ENCODE measurements at regions not wholly inside any gene's neighbourhood (a gene's known extent, or its start where the extent isn't known, plus 50 kb on each side); places are given as distances from the start of the nearest gene placed in this dataset.

DNA sequence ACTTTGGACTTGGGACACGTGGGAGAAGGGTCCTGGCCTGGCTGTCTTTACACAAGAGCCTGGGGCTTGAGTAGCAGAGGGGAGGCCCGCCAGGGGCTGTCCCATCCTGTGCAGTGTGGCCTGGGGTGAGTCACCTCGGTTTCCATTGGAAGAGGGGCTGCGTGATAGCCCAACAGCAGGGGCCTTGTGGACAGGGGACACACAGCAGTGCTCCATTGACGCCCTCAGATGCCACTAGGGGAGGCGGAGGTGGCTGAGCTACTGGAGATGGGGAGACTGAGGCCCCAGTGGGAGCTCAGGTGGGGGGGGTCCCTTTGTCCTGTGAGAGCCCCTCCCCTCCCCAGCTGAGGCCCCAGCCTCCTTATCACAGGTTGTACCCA is 50.0 kb upstream of the RNU6ATAC start:
- DNase-seq (ENCODE audit: extremely low spot score): no peak
- Histone ChIP-seq H3K36me3 (ENCODE audit: insufficient read depth) (no peaks in the 10 kb centered on the region), H3K4me1 (ENCODE audit: insufficient read depth) (no peaks in the 10 kb centered on the region), H3K4me3 (ENCODE audit: low read depth, low read length) (no peak overlapping the region), H3K27ac (ENCODE audit: low read depth) (peak overlapping the region; percentile 88)
- 90% methylated on average over 6 of the region's 6 CpGs for WGBS

DNA sequence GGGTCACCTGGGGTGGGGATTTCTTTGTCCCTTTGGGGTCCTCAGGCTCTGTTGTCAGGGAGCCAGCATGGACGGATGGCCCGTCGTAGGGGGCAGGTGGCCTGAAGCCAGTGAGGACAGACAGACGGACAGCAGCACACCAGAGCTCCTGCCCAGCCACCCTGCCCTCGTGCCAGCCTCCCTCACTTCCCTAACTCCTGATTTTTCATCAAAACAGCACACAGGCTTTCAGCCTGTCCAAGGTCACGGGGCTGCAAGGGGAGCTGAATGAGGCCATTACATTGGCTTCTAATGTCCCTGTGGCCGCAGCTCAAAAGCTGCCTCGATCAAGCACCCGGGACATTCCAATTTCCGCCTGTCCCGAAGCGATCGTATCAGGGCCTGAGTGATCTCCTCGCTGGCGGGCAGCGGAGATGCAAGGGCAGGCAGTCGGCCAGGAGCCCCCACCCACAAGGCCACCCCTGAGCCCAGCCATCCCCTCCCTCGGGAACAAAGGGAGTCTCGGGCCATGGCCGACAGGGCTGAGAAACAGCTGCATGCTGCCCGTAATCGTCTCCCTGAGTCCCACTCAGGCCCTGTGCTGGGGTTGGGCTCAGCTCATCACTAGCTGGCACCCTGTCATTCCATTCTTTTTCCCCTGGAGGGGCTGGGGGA is 50.5 kb upstream of the RNU6ATAC start:
- no peak overlapping the region for H3K4me3 ChIP-seq (ENCODE audit: low read depth, low read length)
- no peaks in the 10 kb centered on the region for H3K4me1 ChIP-seq (ENCODE audit: insufficient read depth)
- H3K27ac ChIP-seq (ENCODE audit: low read depth): peak overlapping the region; percentile 88
- no peak for DNase-seq (ENCODE audit: extremely low spot score)
- no peaks in the 10 kb centered on the region for H3K36me3 ChIP-seq (ENCODE audit: insufficient read depth)
- WGBS: 69% methylated on average over 22 of the region's 22 CpGs

DNA sequence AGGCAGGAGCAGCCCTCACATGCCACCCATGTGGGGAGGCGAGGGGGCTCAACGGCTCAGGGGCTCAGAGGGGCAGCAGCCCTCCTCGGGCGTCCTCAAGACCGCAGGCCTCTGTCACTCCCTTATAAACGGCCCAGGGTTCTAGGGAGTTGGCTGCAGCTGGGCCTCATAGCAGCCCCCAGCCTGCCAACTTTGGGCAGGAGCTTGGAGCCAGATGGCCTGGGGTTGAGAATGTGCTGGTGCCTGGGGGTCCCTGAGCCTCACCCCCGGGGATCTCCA is 51.0 kb upstream of the RNU6ATAC start:
- Histone ChIP-seq H3K4me1 (ENCODE audit: insufficient read depth) (no peaks in the 10 kb centered on the region), H3K27ac (ENCODE audit: low read depth) (peak overlapping the region; percentile 88), H3K4me3 (ENCODE audit: low read depth, low read length) (no peak overlapping the region), H3K36me3 (ENCODE audit: insufficient read depth) (no peaks in the 10 kb centered on the region)
- no peak for DNase-seq (ENCODE audit: extremely low spot score)
- WGBS: 59% methylated on average over 7 of the region's 7 CpGs

DNA sequence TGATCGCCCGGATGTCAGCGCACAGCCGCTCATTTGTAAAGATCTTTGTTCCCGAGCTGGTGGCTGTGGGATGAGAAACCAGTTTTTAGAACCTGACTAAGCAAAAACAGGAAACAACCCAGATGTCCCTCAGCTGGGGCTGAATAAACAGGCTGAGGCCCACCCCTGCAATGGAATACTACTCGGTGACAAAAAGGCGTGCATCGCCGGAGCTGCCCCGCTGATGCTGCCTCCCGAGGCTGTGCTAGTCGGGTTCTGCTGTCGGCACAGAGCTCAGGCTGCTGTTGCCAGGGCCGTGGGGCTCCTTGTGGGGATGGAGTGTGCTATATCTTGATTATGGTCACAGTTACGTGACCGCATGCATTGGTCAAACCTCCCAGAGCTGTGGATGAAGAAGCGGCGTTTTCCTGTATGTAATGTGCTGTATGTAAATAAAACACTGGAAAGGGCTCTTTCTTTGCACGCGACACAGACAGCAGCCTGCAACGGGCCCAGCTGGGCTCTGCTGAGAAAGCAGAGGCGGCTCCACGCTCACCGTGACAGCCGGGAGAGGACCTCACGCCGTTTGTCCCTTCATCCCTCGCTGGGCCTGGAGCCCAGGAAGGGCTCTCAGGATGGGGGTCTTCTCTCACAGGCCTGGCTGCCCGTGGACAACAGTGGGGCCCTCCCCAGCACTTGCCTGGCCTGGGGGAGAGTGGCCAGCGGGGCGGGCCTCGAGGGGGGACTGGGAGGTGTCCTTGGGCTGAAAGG is 51.5 kb upstream of the RNU6ATAC start:
- WGBS: 55% methylated on average over 32 of the region's 32 CpGs
- Histone ChIP-seq H3K4me3 (ENCODE audit: low read depth, low read length) (no peak overlapping the region), H3K27ac (ENCODE audit: low read depth) (peak overlapping the region; percentile 88), H3K4me1 (ENCODE audit: insufficient read depth) (no peaks in the 10 kb centered on the region), H3K36me3 (ENCODE audit: insufficient read depth) (no peaks in the 10 kb centered on the region)
- peak; percentile 50 for DNase-seq (ENCODE audit: extremely low spot score)

DNA sequence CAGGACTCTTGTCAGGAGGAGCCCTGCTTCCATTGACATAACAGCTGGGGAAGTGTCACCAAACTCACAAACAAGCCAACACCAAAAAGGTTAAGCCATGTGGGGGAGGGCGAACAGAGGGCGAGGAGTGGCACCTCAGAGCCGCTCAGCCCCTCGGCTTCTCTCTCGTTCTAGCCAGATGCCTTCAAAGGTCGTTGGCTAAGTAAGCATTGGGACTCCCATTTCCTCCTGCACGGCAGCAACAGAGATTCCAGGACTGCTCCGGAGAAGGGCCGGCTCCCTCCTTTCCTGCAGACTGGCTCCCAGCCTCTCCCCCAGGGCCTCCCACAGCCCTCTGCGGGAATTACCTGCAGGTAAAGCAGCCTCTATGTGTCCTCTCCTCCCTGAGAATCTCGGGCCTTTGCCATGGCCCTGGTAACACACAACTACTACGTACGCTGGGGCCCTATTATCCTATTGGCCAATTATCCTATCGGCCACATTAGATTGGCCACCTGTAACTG is 52.1 kb upstream of the RNU6ATAC start:
- no peaks in the 10 kb centered on the region for H3K36me3 ChIP-seq (ENCODE audit: insufficient read depth)
- no peak overlapping the region for H3K4me3 ChIP-seq (ENCODE audit: low read depth, low read length)
- H3K27ac ChIP-seq (ENCODE audit: low read depth): peak overlapping the region; percentile 73
- 78% methylated on average over 14 of the region's 14 CpGs for WGBS
- H3K4me1 ChIP-seq (ENCODE audit: insufficient read depth): no peaks in the 10 kb centered on the region
- DNase-seq (ENCODE audit: extremely low spot score): no peak

DNA sequence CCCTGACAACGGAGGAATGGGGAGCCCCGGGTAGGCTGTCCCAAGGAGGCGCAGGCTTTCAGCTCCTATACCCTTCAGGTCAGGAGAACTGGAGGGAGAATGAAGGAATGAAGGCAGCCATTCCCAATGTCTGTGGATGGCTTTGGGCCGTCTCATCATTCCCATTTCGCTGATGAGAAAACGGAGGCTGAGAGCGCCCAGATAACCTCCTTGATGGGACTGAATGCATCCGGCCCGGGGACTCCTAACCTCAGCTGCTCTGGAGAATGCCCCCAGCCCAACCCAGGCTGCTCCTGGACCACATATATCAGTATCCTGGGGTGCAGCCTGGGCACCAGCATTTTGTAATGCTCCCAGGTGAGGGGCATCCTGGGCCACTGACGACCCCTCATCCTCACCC is 52.6 kb upstream of the RNU6ATAC start:
- no peak overlapping the region for H3K4me3 ChIP-seq (ENCODE audit: low read depth, low read length)
- WGBS: 93% methylated on average over 10 of the region's 10 CpGs

DNA sequence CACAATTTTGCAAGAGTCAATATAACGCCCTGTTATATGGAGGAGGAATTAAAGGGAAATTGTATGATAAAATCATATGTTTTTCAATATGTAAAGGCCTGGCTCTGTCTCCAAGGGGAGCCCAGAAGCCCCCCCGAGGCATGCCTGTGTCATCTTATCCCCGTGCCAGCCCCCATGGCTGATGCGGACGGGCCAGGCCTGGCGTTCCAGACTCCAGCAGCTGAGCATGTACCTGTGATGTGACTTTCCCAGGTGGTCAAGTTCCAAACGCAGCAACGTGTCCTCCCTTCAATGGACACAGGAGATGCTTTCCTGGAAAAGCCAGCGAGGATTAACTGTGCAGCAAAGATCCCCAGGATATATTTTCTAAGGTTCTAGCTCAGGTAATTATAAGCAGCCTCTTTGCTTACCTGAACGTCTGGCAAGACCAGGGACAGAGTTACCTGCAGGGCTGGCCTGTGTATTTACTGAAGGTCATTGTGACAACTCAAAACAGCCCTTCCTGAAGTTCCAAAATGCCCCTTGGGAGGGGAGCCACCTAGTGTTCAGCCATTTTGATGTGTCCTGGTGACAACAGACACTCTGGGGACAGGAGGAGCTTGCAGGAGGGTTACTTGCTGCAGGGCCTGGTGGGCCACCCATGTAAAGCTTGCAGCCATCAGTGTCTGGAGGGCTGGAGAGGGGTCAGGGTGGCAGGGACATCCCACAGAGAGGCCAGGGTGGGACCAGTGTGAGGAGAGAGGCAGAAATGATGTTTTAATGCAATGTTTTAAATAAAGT is 53.3 kb upstream of the RNU6ATAC start:
- no peak overlapping the region for H3K27ac ChIP-seq (ENCODE audit: low read depth)
- DNase-seq (ENCODE audit: extremely low spot score): no peak
- H3K4me3 ChIP-seq (ENCODE audit: low read depth, low read length): no peak overlapping the region
- WGBS: 95% methylated on average over 10 of the region's 10 CpGs
- no peaks in the 10 kb centered on the region for H3K36me3 ChIP-seq (ENCODE audit: insufficient read depth)
- H3K4me1 ChIP-seq (ENCODE audit: insufficient read depth): no peaks in the 10 kb centered on the region

More for the DNA sequence above, 52.6 kb upstream of the RNU6ATAC start:
- DNase-seq (ENCODE audit: extremely low spot score): no peak
- no peak overlapping the region for H3K27ac ChIP-seq (ENCODE audit: low read depth)
- no peaks in the 10 kb centered on the region for H3K4me1 ChIP-seq (ENCODE audit: insufficient read depth)
- no peaks in the 10 kb centered on the region for H3K36me3 ChIP-seq (ENCODE audit: insufficient read depth)

DNA sequence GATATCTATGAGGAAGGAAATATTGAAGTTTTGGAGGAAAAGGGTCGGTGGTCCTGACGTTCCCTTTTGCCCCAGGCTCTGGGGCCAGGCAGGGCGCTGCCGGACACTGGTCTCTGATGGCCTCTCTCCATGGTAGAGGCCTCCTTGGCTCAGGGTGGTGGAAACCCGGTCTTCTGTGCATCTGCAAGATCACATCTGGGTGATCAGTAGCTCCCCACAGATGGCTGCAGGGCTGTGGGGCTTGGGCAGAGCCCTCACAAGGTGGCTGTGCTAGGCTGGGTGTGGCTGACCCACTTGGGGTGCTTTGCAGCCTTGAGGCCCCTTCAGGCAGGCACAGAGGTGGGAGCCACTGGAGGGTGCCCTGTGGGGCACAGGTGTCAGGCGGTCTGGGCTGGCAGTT is 53.9 kb upstream of the RNU6ATAC start:
- no peaks in the 10 kb centered on the region for H3K36me3 ChIP-seq (ENCODE audit: insufficient read depth)
- no peak overlapping the region for H3K27ac ChIP-seq (ENCODE audit: low read depth)
- H3K4me1 ChIP-seq (ENCODE audit: insufficient read depth): no peaks in the 10 kb centered on the region
- WGBS: 94% methylated on average over 6 of the region's 6 CpGs
- DNase-seq (ENCODE audit: extremely low spot score): no peak
- no peak overlapping the region for H3K4me3 ChIP-seq (ENCODE audit: low read depth, low read length)

DNA sequence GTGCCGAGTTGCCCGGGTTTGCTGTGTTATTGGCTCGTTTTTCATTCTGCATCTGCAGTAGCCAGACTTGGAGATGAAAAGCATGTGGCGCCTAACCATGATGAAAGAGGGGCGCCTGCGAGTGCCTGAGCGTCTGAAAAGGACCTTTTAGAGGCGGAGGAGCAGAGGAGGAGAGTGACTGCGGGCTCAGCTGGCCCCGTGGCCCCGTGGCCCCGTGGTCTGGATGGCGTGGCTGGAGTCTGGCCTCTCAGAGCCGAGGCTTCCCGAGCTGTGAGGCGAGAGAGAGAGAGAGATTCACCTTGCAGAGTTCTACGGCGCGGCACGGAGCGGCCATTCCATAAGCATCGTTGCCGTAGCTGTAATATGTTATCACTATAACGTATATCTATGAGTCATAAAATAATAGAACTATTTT is 55.3 kb upstream of the RNU6ATAC start:
- Histone ChIP-seq H3K4me1 (ENCODE audit: insufficient read depth) (no peaks in the 10 kb centered on the region), H3K27ac (ENCODE audit: low read depth) (no peak overlapping the region), H3K36me3 (ENCODE audit: insufficient read depth) (no peaks in the 10 kb centered on the region), H3K4me3 (ENCODE audit: low read depth, low read length) (no peak overlapping the region)
- 94% methylated on average over 24 of the region's 24 CpGs for WGBS
- DNase-seq (ENCODE audit: extremely low spot score): no peak

DNA sequence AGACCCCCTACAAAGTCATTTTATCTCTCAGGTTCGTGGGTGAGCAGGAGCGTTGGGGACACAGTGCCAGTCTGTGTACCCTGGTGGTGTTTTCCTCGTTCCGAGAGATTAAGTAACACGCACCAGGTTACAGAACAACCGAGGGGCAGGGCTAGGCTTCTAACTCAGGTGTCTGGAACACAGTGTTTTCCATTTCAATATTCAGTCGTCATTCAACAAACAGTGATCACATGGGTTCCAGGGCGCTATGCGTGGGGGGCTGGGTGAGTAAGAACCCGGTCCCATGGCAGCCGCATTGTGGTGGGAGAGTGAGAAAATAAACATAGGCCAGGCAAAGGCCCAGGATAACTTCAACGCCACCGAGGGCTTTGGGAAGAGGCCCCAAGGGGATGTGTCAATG is 55.9 kb upstream of the RNU6ATAC start:
- Histone ChIP-seq H3K4me3 (ENCODE audit: low read depth, low read length) (no peak overlapping the region), H3K4me1 (ENCODE audit: insufficient read depth) (no peaks in the 10 kb centered on the region), H3K27ac (ENCODE audit: low read depth) (no peak overlapping the region), H3K36me3 (ENCODE audit: insufficient read depth) (no peaks in the 10 kb centered on the region)
- 90% methylated on average over 13 of the region's 13 CpGs for WGBS
- no peak for DNase-seq (ENCODE audit: extremely low spot score)

DNA sequence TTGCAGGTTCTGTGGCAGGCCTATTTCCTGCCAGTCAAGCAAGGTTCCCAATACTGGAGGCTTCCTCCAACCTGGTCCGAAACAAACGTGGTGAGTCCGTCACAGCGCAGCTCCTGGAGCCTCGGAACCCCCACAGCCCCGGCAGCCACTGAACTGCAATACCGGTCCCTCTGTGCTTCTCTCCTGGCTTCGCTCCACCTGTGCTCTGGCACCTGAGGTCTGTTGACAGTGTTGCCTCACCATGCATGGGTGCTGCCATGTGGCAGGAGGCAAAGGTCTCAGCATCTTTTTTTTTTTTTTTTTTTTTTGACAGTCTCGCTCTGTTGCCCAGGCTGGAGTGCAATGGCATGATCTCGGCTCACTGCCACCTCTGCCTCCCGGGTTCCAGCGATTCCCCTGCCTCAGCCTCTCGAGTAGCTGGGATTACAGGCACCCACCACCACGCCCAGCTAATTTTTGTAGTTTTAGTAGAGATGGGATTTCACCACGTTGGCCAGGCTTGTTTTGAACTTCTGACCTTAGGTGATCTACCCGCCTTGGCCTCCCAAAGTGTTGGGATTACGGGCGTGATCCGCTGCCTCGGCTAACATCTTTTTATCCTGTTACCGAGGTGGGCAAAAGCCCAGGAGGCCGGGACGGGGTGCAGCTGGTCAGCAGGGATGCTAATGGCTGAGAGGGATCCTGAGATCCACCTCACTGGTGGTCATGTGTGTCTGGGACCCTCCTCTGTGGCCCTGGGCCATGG is 57.1 kb upstream of the RNU6ATAC start:
- Histone ChIP-seq H3K36me3 (ENCODE audit: insufficient read depth) (no peaks in the 10 kb centered on the region), H3K27ac (ENCODE audit: low read depth) (no peak overlapping the region), H3K4me3 (ENCODE audit: low read depth, low read length) (no peak overlapping the region), H3K4me1 (ENCODE audit: insufficient read depth) (no peaks in the 10 kb centered on the region)
- no peak for DNase-seq (ENCODE audit: extremely low spot score)
- WGBS: 91% methylated on average over 23 of the region's 23 CpGs

DNA sequence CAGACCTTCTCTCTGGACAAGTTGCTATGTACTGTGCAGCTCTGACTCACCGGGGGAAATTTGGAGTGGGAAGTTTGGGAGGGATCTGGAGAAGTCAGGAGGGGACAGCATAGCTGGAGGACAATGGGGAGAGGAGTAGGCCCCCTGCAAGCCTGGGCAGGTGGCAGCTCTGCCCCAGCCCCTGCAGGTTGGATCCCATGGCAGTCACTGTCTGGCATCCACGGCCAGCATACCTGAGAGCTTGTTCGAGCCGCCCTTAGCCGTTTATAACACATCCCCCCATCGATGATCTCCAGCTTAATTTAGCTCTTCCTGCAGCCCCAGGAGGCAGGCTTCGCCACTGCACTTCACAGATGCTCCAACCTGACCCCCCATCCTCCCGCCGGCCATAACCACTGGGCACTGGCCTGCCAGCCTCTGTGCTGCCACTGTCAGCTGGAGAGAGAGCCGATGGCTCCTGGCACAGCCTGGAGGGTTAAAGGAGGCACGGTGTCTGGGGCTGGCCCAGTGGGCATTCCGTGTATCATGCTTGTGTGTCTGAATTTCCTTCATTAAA is 57.7 kb upstream of the RNU6ATAC start:
- Histone ChIP-seq H3K4me3 (ENCODE audit: low read depth, low read length) (no peak overlapping the region), H3K27ac (ENCODE audit: low read depth) (no peak overlapping the region), H3K36me3 (ENCODE audit: insufficient read depth) (no peaks in the 10 kb centered on the region), H3K4me1 (ENCODE audit: insufficient read depth) (no peaks in the 10 kb centered on the region)
- no peak for DNase-seq (ENCODE audit: extremely low spot score)
- 79% methylated on average over 12 of the region's 12 CpGs for WGBS

DNA sequence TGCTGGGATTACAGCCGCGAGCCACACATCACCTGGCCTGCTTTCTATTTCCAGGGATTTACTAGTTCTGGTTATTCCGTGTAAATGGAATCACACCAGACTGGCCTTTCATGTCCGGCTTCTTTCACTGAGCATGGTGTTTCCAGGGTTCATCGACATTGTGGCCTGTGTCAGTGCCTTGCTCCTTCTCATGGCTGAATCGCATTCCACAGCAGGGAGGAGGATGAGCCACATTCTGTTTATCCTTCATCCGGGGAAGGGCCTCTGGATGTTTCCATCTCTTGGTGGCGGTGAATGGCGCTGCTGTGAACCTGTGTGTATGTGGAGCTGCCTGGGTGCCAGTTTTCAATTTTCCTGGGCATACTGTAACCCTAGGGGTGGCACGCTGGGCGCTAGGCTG is 58.7 kb upstream of the RNU6ATAC start:
- DNase-seq (ENCODE audit: extremely low spot score): no peak
- H3K36me3 ChIP-seq (ENCODE audit: insufficient read depth): no peaks in the 10 kb centered on the region
- no peak overlapping the region for H3K27ac ChIP-seq (ENCODE audit: low read depth)
- 79% methylated on average over 11 of the region's 11 CpGs for whole genome bisulfite sequencing
- no peaks in the 10 kb centered on the region for H3K4me1 ChIP-seq (ENCODE audit: insufficient read depth)
- H3K4me3 ChIP-seq (ENCODE audit: low read depth, low read length): no peak overlapping the region

All from urinary bladder (tissue), 3 donors.